A673 (cell line): ENCODE measurements at regions not wholly inside any gene's neighbourhood (a gene's known extent, or its start where the extent isn't known, plus 50 kb on each side); places are given as distances from the start of the nearest gene placed in this dataset.

ENCODE experiments used
- BruUV-seq: library from RNA; stranded (reverse); fragments of 400-500 nt; replicated peaks from 2 replicates; lab custom pipeline; 2021; lab: Mats Ljungman, UMichigan
- CTCF ChIA-PET: fragments of 300-600 bp; sonication (Branson Sonifier 250); formaldehyde crosslinking; loops from one replicate; lab custom pipeline; 2022; ENCODE audit warnings: antibody characterized with exemption; lab: Charles Lee
- POLR2A ChIA-PET: fragments of 300-600 bp; sonication (Branson Sonifier 250); formaldehyde crosslinking; loops from one replicate; lab custom pipeline; 2022; ENCODE audit warnings: antibody characterized with exemption; ENCODE audit not compliant: low non-redundant PET; lab: Charles Lee
- DNase-seq: peaks from one replicate; pipeline ENCODE4 v3.0.0-alpha.2; 2015; ENCODE audit warnings: low spot score
- H3K27ac ChIP-seq: fragments of 200-600 bp; sonication (generic); 2 replicates; pipeline ENCODE4 v1.5.1; 2016; ENCODE audit warnings: mixed run types, low read depth, mild to moderate bottlenecking, mixed read lengths, antibody characterized with exemption, low read length; ENCODE audit not compliant: poor library complexity, severe bottlenecking
- H3K27me3 ChIP-seq: fragments of 200-600 bp; sonication (generic); replicated peaks from 2 replicates; pipeline ENCODE4 v1.6.1; 2017; ENCODE audit warnings: mixed run types, low read depth, mild to moderate bottlenecking, mixed read lengths, antibody characterized with exemption, low read length; ENCODE audit not compliant: insufficient read depth, poor library complexity
- H3K36me3 ChIP-seq: fragments of 200-600 bp; sonication (generic); 2 replicates; pipeline ENCODE4 v1.6.1; 2016; ENCODE audit warnings: mixed run types, mild to moderate bottlenecking, mixed read lengths, antibody characterized with exemption, low read length; ENCODE audit not compliant: insufficient read depth, poor library complexity, severe bottlenecking
- H3K4me1 ChIP-seq: fragments of 200-600 bp; sonication (generic); 2 replicates; pipeline ENCODE4 v1.6.1; 2017; ENCODE audit warnings: mixed run types, mild to moderate bottlenecking, mixed read lengths, antibody characterized with exemption, low read length; ENCODE audit not compliant: insufficient read depth, poor library complexity, severe bottlenecking
- H3K4me3 ChIP-seq: fragments of 200-600 bp; sonication (generic); 2 replicates; pipeline ENCODE4 v1.5.1; 2016; ENCODE audit warnings: low read depth, mixed run types, mild to moderate bottlenecking, mixed read lengths, low read length; ENCODE audit not compliant: poor library complexity, severe bottlenecking
- H3K9me3 ChIP-seq: fragments of 200-600 bp; sonication (generic); 2 replicates; pipeline ENCODE4 v1.6.1; 2016; ENCODE audit warnings: mixed run types, low read depth, mild to moderate bottlenecking, mixed read lengths, antibody characterized with exemption, low read length; ENCODE audit not compliant: poor library complexity, severe bottlenecking
- EZH2 ChIP-seq: fragments of 200-600 bp; sonication (generic); IDR thresholded peaks from 2 replicates; pipeline ENCODE4 v1.6.1; 2017; ENCODE audit warnings: borderline replicate concordance, low read depth, mild to moderate bottlenecking, mixed read lengths, antibody characterized with exemption, low read length; ENCODE audit not compliant: poor library complexity, severe bottlenecking
- intact Hi-C: fragments of 100-400 bp; cut with micrococcal nuclease; formaldehyde crosslinking; loops from one replicate; pipeline ENCODE4 v1.10.0; 2022; ENCODE audit not compliant: unreplicated experiment
- TF ChIP-seq, protein P1 (sequence below): fragments of 300-800, 200-600 bp; sonication (generic); conservative IDR thresholded peaks from 2 replicates; pipeline ENCODE4 v1.5.1; 2017; ENCODE audit warnings: low read depth, mild to moderate bottlenecking, antibody characterized with exemption, low read length, moderate library complexity, mixed read lengths

- Histone ChIP-seq H3K9me3 (no peaks in the 10 kb centered on the region), H3K27ac (no peak overlapping the region), H3K4me1 (no peaks in the 10 kb centered on the region), H3K27me3 (no peaks in the 10 kb centered on the region), H3K4me3 (no peak overlapping the region), H3K36me3 (no peaks in the 10 kb centered on the region)
- ChIA-PET CTCF (no interaction called here), POLR2A (no interaction called here)
- no peak for DNase-seq
- intact Hi-C loops: no loop called here
- TF ChIP-seq, protein P1, sequence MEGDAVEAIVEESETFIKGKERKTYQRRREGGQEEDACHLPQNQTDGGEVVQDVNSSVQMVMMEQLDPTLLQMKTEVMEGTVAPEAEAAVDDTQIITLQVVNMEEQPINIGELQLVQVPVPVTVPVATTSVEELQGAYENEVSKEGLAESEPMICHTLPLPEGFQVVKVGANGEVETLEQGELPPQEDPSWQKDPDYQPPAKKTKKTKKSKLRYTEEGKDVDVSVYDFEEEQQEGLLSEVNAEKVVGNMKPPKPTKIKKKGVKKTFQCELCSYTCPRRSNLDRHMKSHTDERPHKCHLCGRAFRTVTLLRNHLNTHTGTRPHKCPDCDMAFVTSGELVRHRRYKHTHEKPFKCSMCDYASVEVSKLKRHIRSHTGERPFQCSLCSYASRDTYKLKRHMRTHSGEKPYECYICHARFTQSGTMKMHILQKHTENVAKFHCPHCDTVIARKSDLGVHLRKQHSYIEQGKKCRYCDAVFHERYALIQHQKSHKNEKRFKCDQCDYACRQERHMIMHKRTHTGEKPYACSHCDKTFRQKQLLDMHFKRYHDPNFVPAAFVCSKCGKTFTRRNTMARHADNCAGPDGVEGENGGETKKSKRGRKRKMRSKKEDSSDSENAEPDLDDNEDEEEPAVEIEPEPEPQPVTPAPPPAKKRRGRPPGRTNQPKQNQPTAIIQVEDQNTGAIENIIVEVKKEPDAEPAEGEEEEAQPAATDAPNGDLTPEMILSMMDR: no peak
- TF ChIP-seq EZH2: no peak
- no TSS peak for BruUV-seq
Observed at GRCh38 chr20:60331688-60332300, 373.6 kb downstream of the CDH26 start.

GRCh38 chr20:60332523-60332922 is 374.3 kb downstream of the CDH26 start:
- no peak for TF ChIP-seq EZH2
- TF ChIP-seq, protein P1: no peak
- POLR2A ChIA-PET: no interaction called here
- DNase-seq: no peak

GRCh38 chr20:60334911-60335310 is 376.7 kb downstream of the CDH26 start:
- CTCF ChIA-PET: no interaction called here
- Histone ChIP-seq H3K4me3 (no peak overlapping the region), H3K9me3 (no peaks in the 10 kb centered on the region), H3K36me3 (no peaks in the 10 kb centered on the region), H3K27ac (no peak overlapping the region), H3K27me3 (no peaks in the 10 kb centered on the region), H3K4me1 (no peaks in the 10 kb centered on the region)
- BruUV-seq: no TSS peak
- intact Hi-C loops: no loop called here
- no peak for TF ChIP-seq EZH2
- TF ChIP-seq, protein P1: no peak
- no peak for DNase-seq
- POLR2A ChIA-PET: no interaction called here

More at GRCh38 chr20:60332523-60332922, 374.3 kb downstream of the CDH26 start:
- Histone ChIP-seq H3K9me3 (no peaks in the 10 kb centered on the region), H3K27me3 (no peaks in the 10 kb centered on the region), H3K36me3 (no peaks in the 10 kb centered on the region), H3K4me1 (no peaks in the 10 kb centered on the region), H3K27ac (no peak overlapping the region), H3K4me3 (no peak overlapping the region)
- no TSS peak for BruUV-seq
- CTCF ChIA-PET: no interaction called here
- intact Hi-C loops: no loop called here
